Neural cell (in vitro differentiated cells): ENCODE measurements at regions not wholly inside any gene's neighbourhood (a gene's known extent, or its start where the extent isn't known, plus 50 kb on each side); places are given as distances from the start of the nearest gene placed in this dataset.

ENCODE experiments used
- H2AFZ ChIP-seq: fragments of 200-600, 300-800 bp; sonication (generic), shearing (Covaris generic); 2 replicates; pipeline ENCODE4 v1.6.0; 2014; ENCODE audit warnings: low read depth, mild to moderate bottlenecking, antibody characterized with exemption, low read length, moderate library complexity
- H3F3A ChIP-seq: fragments of 200-600 bp; shearing (Covaris generic); 2 replicates; pipeline ENCODE4 v1.6.1; 2016; ENCODE audit warnings: mild to moderate bottlenecking, moderate library complexity, mixed read lengths, antibody characterized with exemption, low read length; ENCODE audit not compliant: insufficient read depth, poor library complexity, severe bottlenecking
- H3K27ac ChIP-seq: fragments of 200-600, 300-800 bp; sonication (generic), shearing (Covaris generic); 2 replicates; pipeline ENCODE4 v1.5.1; 2014; ENCODE audit warnings: mild to moderate bottlenecking, low read length, moderate library complexity
- H3K27me3 ChIP-seq: fragments of 300-800, 200-600 bp; sonication (generic), shearing (Covaris generic); 2 replicates; pipeline ENCODE4 v1.6.0; 2014; ENCODE audit warnings: mild to moderate bottlenecking, low read depth, low read length, moderate library complexity; ENCODE audit not compliant: insufficient read depth
- H3K36me3 ChIP-seq: fragments of 300-800, 200-600 bp; sonication (generic), shearing (Covaris generic); 2 replicates; pipeline ENCODE4 v1.5.1; 2014; ENCODE audit warnings: mild to moderate bottlenecking, antibody characterized with exemption, low read length, moderate library complexity; ENCODE audit not compliant: insufficient read depth
- H3K4me2 ChIP-seq: fragments of 300-800, 200-600 bp; sonication (generic), shearing (Covaris generic); 2 replicates; pipeline ENCODE4 v1.6.0; 2014; ENCODE audit warnings: mild to moderate bottlenecking, low read length
- H3K4me3 ChIP-seq: fragments of 300-800, 200-600 bp; sonication (generic), shearing (Covaris generic); 2 replicates; pipeline ENCODE4 v1.5.1; 2014; ENCODE audit warnings: mild to moderate bottlenecking, low read length, moderate library complexity
- H3K79me2 ChIP-seq: fragments of 200-600 bp; shearing (Covaris generic); replicated peaks from 2 replicates; pipeline ENCODE4 v1.6.0; 2014; ENCODE audit warnings: mild to moderate bottlenecking, low read length, moderate library complexity; ENCODE audit not compliant: insufficient read depth
- H3K9ac ChIP-seq: fragments of 300-800, 200-600 bp; sonication (generic), shearing (Covaris generic); 2 replicates; pipeline ENCODE4 v1.6.1; 2016; ENCODE audit warnings: mild to moderate bottlenecking, low read length, mixed read lengths
- H3K9me2 ChIP-seq: fragments of 200-600 bp; shearing (Covaris generic); 2 replicates; pipeline ENCODE4 v1.6.1; 2016; ENCODE audit warnings: mild to moderate bottlenecking, low read length, mixed read lengths; ENCODE audit not compliant: insufficient read depth
- H3K9me3 ChIP-seq: fragments of 200-600, 300-800 bp; sonication (generic), shearing (Covaris generic); 2 replicates; pipeline ENCODE4 v1.6.1; 2016; ENCODE audit warnings: mild to moderate bottlenecking, mixed run types, low read length, moderate library complexity, mixed read lengths
- H4K20me1 ChIP-seq: fragments of 200-600 bp; shearing (Covaris generic); 2 replicates; pipeline ENCODE4 v1.6.1; 2016; ENCODE audit warnings: mild to moderate bottlenecking, mixed run types; ENCODE audit not compliant: insufficient read depth
- CTCF ChIP-seq: fragments of 450-650 bp; IDR thresholded peaks from 2 replicates; pipeline ENCODE4 v1.5.1; 2014; ENCODE audit warnings: antibody characterized with exemption, mild to moderate bottlenecking, moderate library complexity; ENCODE audit not compliant: poor library complexity, severe bottlenecking
- EP300 ChIP-seq: fragments of 450-650 bp; conservative IDR thresholded peaks from 2 replicates; pipeline ENCODE4 v1.6.1; 2014; ENCODE audit warnings: antibody characterized with exemption, mild to moderate bottlenecking, moderate library complexity; ENCODE audit not compliant: poor library complexity, severe bottlenecking
- EZH2 ChIP-seq: fragments of 200-600, 300-800 bp; shearing (Covaris generic), sonication (generic); IDR thresholded peaks from 2 replicates; pipeline ENCODE4 v1.6.1; 2014; ENCODE audit warnings: antibody characterized with exemption, low read length, borderline replicate concordance, mild to moderate bottlenecking; ENCODE audit not compliant: insufficient read depth, poor library complexity, severe bottlenecking
- MXI1 ChIP-seq: fragments of 450-650 bp; conservative IDR thresholded peaks from 2 replicates; pipeline ENCODE4 v1.6.1; 2014; ENCODE audit warnings: antibody characterized with exemption, mild to moderate bottlenecking; ENCODE audit not compliant: poor library complexity, severe bottlenecking
- POLR2AphosphoS5 ChIP-seq: IDR thresholded peaks from 2 replicates; pipeline ENCODE4 v1.6.1; 2012
- RAD21 ChIP-seq: fragments of 450-650 bp; conservative IDR thresholded peaks from 2 replicates; pipeline ENCODE4 v1.6.1; 2014; ENCODE audit warnings: antibody characterized with exemption, mild to moderate bottlenecking, moderate library complexity
- REST ChIP-seq: IDR thresholded peaks from 2 replicates; pipeline ENCODE4 v1.6.1; 2012; ENCODE audit warnings: borderline replicate concordance
- SMC3 ChIP-seq: fragments of 450-650 bp; conservative IDR thresholded peaks from 2 replicates; pipeline ENCODE4 v1.6.1; 2014; ENCODE audit warnings: antibody characterized with exemption, mild to moderate bottlenecking, moderate library complexity; ENCODE audit not compliant: poor library complexity
- TAF1 ChIP-seq: IDR thresholded peaks from 2 replicates; pipeline ENCODE4 v1.6.1; 2012; ENCODE audit warnings: low read depth

GRCh38 chr22:34946339-34946985 lies 119.5 kb upstream of the ISX start:
- no peaks in the 10 kb centered on the region for H3K79me2 ChIP-seq

GRCh38 chr22:34950489-34950888 lies 115.5 kb upstream of the ISX start:
- H3K79me2 ChIP-seq: no peaks in the 10 kb centered on the region
- H3K9ac ChIP-seq: no peak overlapping the region
- H3K9me3 ChIP-seq: no peaks in the 10 kb centered on the region
- no peak overlapping the region for H3K4me2 ChIP-seq
- no peaks in the 10 kb centered on the region for H4K20me1 ChIP-seq
- no peak overlapping the region for H3K27ac ChIP-seq
- H3K27me3 ChIP-seq: no peaks in the 10 kb centered on the region
- no peaks in the 10 kb centered on the region for H3K36me3 ChIP-seq
- no peak overlapping the region for H3K4me3 ChIP-seq
- TF ChIP-seq MXI1 (no peak), CTCF (no peak), EP300 (no peak), RAD21 (no peak), REST (no peak), SMC3 (no peak), POLR2AphosphoS5 (no peak), TAF1 (no peak), EZH2 (no peak)
- H2AFZ ChIP-seq: no peak overlapping the region
- no peaks in the 10 kb centered on the region for H3F3A ChIP-seq
- no peaks in the 10 kb centered on the region for H3K9me2 ChIP-seq

More at GRCh38 chr22:34946339-34946985, 119.5 kb upstream of the ISX start:
- H3K27ac ChIP-seq: no peak overlapping the region
- no peaks in the 10 kb centered on the region for H3K9me3 ChIP-seq
- no peak overlapping the region for H3K9ac ChIP-seq
- H3K9me2 ChIP-seq: no peaks in the 10 kb centered on the region
- TF ChIP-seq EP300 (no peak), MXI1 (no peak), REST (no peak)
- no peak overlapping the region for H3K4me3 ChIP-seq
- no peak overlapping the region for H2AFZ ChIP-seq
- no peaks in the 10 kb centered on the region for H3F3A ChIP-seq
- H3K36me3 ChIP-seq: no peaks in the 10 kb centered on the region
- no peaks in the 10 kb centered on the region for H4K20me1 ChIP-seq
- H3K4me2 ChIP-seq: no peak overlapping the region
- no peaks in the 10 kb centered on the region for H3K27me3 ChIP-seq
